ENCODE measurements at regions not wholly inside any gene's neighbourhood (a gene's known extent, or its start where the extent isn't known, plus 50 kb on each side); places are given as distances from the start of the nearest gene placed in this dataset.

- no peaks in the 10 kb centered on the region for H3K36me3 ChIP-seq (ENCODE audit: control insufficient read depth in 2 of 2, insufficient read depth in 2 of 2, low read length in 1 of 2)
- H3K27me3 ChIP-seq (replicated peaks in 1 of 2; ENCODE audit: control insufficient read depth in 2 of 2, insufficient read depth in 2 of 2, low read length in 1 of 2), result no peaks in the 10 kb centered on the region
- H3K9me3 ChIP-seq (replicated peaks; ENCODE audit: control insufficient read depth, insufficient read depth, low read length), result no peaks in the 10 kb centered on the region
- TF ChIP-seq DPF2 (IDR thresholded peaks at IDR 0.05) (no peak), RFX5 (IDR thresholded peaks at IDR 0.05; ENCODE audit: low read depth, low read length) (no peak), HDAC6 (IDR thresholded peaks at IDR 0.05; ENCODE audit: unreplicated experiment) (no peak), SMARCA5 (IDR thresholded peaks at IDR 0.05) (no peak), TAF1 (IDR thresholded peaks at IDR 0.05; ENCODE audit: borderline replicate concordance, low read depth, low read length) (no peak), BMI1 (IDR thresholded peaks at IDR 0.05; ENCODE audit: borderline replicate concordance) (no peak), ZNF592 (IDR thresholded peaks at IDR 0.05) (no peak)
- in situ Hi-C loops (cut with MboI) (loop anchor here (10.0 kb wide), 1 partner anchor 58 kb away; no protein-coding TSS in a partner anchor), intact Hi-C loops (cut with micrococcal nuclease; ENCODE audit: unreplicated experiment) (no loop called here)
- ATAC-seq, result no peak
- no peaks in the 10 kb centered on the region for H3K4me1 ChIP-seq (ENCODE audit: control insufficient read depth, insufficient read depth, low read length)
- DNase-seq (ENCODE audit: low read depth, low spot score), result no peak
- 0% methylated on average over 2 of the region's 2 CpGs for WGBS (ENCODE audit: insufficient coverage, insufficient replicate concordance, low lambda C conversion rate, missing lambda C conversion rate)
- BruUV-seq (replicated peaks), result no TSS peak
- no peak overlapping the region for H2AFZ ChIP-seq (ENCODE audit: control insufficient read depth, low read depth, low read length)
- no peaks in the 10 kb centered on the region for H3K79me2 ChIP-seq (ENCODE audit: control insufficient read depth, insufficient read depth, low read length)
- H3K4me3 ChIP-seq, result no peak overlapping the region
- SMC1A ChIA-PET (ENCODE audit: uncharacterized antibody, unreplicated experiment), result interaction anchor here (1.7 kb wide), 1 partner anchor 15 kb away, joined by 4 read pairs; no protein-coding TSS in a partner anchor
- H3K4me2 ChIP-seq (ENCODE audit: control insufficient read depth, insufficient read depth), result no peak overlapping the region
- CTCF ChIA-PET, result no interaction called here
- no peak overlapping the region for H3K27ac ChIP-seq (ENCODE audit: control insufficient read depth, insufficient read depth)
- POLR2A ChIA-PET, result no interaction called here
- FAIRE-seq, result no peak
- RAD21 ChIA-PET (ENCODE audit: unreplicated experiment), result interaction anchor here (0.9 kb wide), 1 partner anchor 333 kb away, joined by 3 read pairs; no protein-coding TSS in a partner anchor
- no peak overlapping the region for H3K9ac ChIP-seq (ENCODE audit: control insufficient read depth, insufficient read depth, low read length)
- H4K20me1 ChIP-seq (ENCODE audit: control insufficient read depth, insufficient read depth), result no peaks in the 10 kb centered on the region
Observed at GRCh38 chr4:57496697-57497471, 386.7 kb upstream of the IGFBP7 start.

Measured in GM12878 (cell line).